GM13976 (cell line): ENCODE measurements at regions not wholly inside any gene's neighbourhood (a gene's known extent, or its start where the extent isn't known, plus 50 kb on each side); places are given as distances from the start of the nearest gene placed in this dataset.

Source experiments
- DNase-seq: peaks from one replicate; pipeline ENCODE4 v3.0.0; 2012; ENCODE audit warnings: low spot score
- in situ Hi-C: fragments of 300-500 bp; cut with MboI; formaldehyde crosslinking; loops from one replicate; pipeline ENCODE4 v1.12.0; 2022; ENCODE audit warnings: low sequenced_read_pairs, mixed read lengths, inconsistent platforms; ENCODE audit not compliant: unreplicated experiment
- TF ChIP-seq, protein P1 (sequence below): IDR thresholded peaks from 2 replicates; pipeline ENCODE4 v1.5.1; 2012; ENCODE audit warnings: borderline replicate concordance, mild to moderate bottlenecking; ENCODE audit not compliant: insufficient read depth; ENCODE audit errors: extremely low read depth, missing control alignments, control extremely low read depth

DNA sequence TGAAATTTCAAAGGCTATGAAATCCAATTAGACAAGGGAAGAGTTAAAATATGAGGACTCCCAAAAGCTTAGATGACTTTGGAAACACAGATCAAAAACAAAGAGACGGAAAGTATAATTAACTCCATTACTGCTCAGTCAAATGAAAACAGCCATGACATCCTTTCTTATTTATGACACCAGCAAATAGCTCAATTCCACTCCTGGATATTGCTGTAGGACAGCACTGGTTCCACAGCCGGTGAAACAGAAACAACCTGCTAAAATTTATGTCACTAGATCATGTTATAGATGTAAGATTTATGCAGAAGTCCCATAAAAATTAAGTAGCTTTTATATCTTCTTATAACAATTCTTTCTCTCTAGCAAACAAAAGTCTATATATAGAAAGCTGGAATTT is 65.6 kb upstream of the RRP15 start:
- TF ChIP-seq, protein P1, sequence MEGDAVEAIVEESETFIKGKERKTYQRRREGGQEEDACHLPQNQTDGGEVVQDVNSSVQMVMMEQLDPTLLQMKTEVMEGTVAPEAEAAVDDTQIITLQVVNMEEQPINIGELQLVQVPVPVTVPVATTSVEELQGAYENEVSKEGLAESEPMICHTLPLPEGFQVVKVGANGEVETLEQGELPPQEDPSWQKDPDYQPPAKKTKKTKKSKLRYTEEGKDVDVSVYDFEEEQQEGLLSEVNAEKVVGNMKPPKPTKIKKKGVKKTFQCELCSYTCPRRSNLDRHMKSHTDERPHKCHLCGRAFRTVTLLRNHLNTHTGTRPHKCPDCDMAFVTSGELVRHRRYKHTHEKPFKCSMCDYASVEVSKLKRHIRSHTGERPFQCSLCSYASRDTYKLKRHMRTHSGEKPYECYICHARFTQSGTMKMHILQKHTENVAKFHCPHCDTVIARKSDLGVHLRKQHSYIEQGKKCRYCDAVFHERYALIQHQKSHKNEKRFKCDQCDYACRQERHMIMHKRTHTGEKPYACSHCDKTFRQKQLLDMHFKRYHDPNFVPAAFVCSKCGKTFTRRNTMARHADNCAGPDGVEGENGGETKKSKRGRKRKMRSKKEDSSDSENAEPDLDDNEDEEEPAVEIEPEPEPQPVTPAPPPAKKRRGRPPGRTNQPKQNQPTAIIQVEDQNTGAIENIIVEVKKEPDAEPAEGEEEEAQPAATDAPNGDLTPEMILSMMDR = no peak
- in situ Hi-C loops = no loop called here

DNA sequence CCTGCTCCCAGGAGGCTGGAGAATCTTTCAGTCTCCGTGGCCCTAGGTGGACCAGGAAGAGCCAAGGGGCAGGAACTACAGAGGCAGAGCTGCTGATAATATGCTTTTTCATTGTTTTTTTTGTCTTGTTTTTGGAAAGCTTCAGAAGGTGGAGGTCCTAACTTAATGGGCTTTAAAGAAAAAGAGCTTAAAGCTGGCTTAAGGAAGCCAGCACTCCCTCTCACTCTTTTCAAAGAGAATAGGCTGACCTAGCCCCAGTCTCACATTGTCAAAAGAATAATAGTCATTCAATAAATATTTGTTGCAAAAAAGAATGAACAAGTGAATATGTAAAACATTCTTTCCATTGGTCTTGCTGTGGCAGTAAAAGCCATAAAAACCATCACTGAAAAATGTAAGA is 61.0 kb upstream of the RRP15 start:
- DNase-seq = no peak
- in situ Hi-C loops = no loop called here
- TF ChIP-seq, protein P1 = no peak

More for the DNA sequence above, 65.6 kb upstream of the RRP15 start:
- DNase-seq = no peak

DNA sequence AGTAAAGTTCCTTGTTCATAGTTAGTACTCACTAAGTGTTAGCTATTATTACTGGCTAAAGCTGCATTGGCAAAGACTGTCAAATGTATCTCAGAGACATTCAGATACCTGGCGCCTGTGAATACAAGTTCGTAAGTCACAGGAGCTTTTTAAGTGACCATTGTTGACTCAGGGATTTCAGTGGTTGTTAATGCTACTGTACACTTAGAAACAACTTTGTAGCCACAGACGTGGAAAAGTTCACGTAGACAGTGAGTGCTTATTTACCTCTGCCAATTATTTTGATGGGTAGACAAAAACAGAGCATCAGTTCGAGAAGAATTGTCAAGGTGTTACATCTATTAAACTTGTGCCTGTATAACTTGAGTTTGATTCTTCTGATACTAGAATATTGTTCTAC is 59.1 kb upstream of the RRP15 start:
- in situ Hi-C loops = no loop called here
- TF ChIP-seq, protein P1 = no peak
- DNase-seq = no peak
